Mammary epithelial cell (primary cell): ENCODE measurements at regions not wholly inside any gene's neighbourhood (a gene's known extent, or its start where the extent isn't known, plus 50 kb on each side); places are given as distances from the start of the nearest gene placed in this dataset.

Experiments used
- CTCF ChIP-seq, 2 donors: IDR thresholded peaks in 1 of 2; conservative IDR thresholded peaks in 1 of 2; 2 replicates each; pipeline ENCODE4 v1.5.1; 2011 to 2012; ENCODE audit warnings: inconsistent platforms in 2 of 2, low read length in 2 of 2, mild to moderate bottlenecking in 2 of 2, control low read depth in 1 of 2, low read depth in 1 of 2; ENCODE audit not compliant: insufficient read depth in 1 of 2; ENCODE audit errors: extremely low read depth in 1 of 2
- EZH2 ChIP-seq: IDR thresholded peaks from 2 replicates; pipeline ENCODE4 v1.6.1; 2012; ENCODE audit warnings: low read length, inconsistent platforms, borderline replicate concordance

DNA sequence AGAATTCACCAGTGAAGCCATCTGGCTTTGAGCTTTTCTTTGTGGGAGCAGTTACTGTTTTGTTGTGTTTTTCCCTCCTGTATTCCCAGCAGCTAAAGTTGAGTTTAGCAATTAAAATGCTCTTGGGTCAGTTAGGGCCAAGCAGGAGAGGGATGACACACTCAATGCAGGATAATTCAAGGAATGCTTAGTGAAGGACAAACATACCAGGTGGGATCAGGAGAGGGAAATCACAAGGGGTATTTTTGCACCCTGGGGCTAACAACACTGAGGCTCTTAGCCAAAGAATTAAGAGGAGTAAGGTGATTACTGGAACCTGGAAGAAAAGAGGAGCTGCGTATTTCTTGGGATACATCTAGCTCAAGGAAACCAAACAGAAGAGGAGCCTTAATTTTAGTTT is 82.4 kb upstream of the KCND2 start:
- TF ChIP-seq EZH2 = no peak
- TF ChIP-seq CTCF (conservative IDR thresholded peaks at IDR 0.05 in 1 of 2, IDR thresholded peaks at IDR 0.05 in 1 of 2; ENCODE audit: extremely low read depth in 1 of 2, insufficient read depth in 1 of 2, low read depth in 1 of 2, low read length in 2 of 2) = no peak
